NCI-H2227 (cell line): ENCODE measurements at regions not wholly inside any gene's neighbourhood (a gene's known extent, or its start where the extent isn't known, plus 50 kb on each side); places are given as distances from the start of the nearest gene placed in this dataset.
A peak's percentile ranks its signal among the peaks of the same experiment; 100 is the strongest.

ENCODE experiments used
- DNase-seq: peaks from one replicate; lab custom pipeline; 2025; ENCODE audit not compliant: unreplicated experiment; lab: John Stamatoyannopoulos, UW

GRCh38 chr1:208628022-208628914, 384.1 kb upstream of the PLXNA2 start:
- DNase-seq = no peak

DNA sequence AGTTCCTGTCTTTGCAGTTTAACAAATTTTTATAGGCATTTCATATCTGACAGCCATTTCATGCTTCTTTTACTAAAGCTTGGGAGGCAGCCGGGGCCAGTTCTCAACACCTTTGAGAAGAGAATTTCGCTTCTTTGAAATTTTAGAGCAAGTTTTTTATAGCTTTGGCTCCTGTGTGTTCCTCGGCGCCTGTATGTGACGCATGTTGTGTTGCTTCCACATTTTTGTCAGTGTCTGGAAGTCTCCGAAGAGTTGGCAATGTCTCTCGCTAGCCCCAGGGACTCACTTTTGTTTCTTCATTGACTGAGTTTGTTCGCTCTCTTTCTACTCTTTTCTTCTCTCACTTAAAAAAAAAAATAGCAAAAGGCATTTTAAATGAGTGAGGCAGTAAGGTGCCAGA, 386.9 kb upstream of the PLXNA2 start:
- no peak for DNase-seq

GRCh38 chr1:208631506-208631905, 387.3 kb upstream of the PLXNA2 start:
- DNase-seq = no peak

GRCh38 chr1:208634346-208635140, 390.4 kb upstream of the PLXNA2 start:
- DNase-seq = no peak

- no peak for DNase-seq
Observed at GRCh38 chr1:208637181-208637580, 393.0 kb upstream of the PLXNA2 start.

- DNase-seq = no peak
Observed at GRCh38 chr1:208639382-208639781, 395.2 kb upstream of the PLXNA2 start.

DNA sequence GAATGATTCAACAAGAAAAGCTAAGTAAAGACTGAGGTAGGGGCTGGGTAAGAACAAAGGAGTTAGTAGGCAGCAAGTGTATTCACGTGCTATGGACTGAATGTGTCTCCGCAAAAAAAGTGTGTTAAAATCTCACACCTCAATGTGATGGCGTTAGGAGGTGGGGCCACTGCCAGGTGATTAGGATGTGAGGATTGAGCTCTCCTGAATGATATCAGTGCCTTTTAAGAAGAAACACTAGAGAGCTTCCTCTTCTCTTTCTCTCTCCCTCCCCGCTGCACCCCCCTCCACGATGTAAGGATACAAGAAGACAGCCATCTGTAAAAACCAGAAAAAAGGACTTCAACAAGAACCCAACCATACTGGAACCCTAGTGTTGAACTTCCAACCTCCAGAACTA, 396.1 kb upstream of the PLXNA2 start:
- no peak for DNase-seq

DNA sequence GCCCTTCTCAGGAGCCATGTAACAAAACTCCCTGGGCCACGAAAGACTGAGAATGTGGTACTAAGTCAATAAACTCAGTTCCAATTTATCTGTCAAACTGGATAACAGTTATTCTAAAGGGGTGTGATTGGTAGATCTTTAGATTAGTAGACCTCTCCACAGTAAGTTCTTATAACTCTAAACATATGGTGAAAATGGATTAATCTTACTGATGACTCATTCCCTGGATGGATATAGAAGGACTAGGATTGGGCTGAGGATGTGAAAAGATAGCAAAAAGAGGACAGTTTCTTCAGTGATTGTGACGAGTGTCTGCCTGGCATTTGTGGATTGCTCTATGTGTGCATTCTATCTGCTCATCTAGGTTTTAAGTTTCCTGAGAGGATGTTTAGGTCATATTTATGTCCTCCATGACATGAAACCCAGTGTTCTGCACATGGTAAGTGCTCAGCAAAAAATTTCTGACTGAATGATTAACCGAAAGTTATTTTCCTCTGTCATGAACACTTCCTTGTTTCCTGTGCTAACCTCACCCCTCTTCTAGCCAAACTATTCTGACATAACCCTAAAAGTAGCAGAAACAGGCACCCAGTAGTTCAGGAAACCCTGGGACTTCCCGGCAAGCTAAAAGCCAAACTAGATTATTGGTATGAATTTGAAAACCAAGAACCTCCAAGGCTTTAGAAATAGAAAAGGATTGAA, 397.5 kb upstream of the PLXNA2 start:
- DNase-seq = no peak

DNA sequence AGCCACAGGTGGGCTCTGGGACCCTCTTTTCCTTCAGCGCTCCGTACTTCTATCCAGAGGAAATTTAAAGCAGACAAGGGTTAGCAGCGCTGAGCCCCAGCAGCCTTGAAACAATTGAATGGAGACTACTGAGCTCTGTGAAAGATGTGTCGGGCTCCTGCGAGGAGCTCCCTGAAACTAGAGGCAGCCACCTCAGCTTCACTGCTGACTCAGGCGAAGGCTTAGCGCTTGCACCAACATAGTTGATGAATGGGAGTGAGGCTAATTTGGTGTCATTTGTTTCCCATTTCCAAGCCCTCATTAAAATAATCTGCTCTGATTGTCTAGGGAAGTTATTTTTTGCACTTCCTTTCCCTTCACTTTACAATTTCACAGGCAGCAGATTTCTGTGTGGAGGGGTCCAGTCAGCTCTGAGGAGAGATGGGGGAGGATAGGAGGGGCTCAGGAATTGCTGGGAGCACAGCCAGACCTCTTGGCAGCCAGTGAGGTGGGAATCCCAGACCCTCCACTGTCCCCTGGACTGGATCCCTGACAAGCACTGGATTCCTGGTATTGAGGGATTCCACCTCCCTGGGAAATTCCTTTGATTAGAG, 398.9 kb upstream of the PLXNA2 start:
- no peak for DNase-seq

GRCh38 chr1:208644401-208645160, 400.4 kb upstream of the PLXNA2 start:
- DNase-seq = no peak

GRCh38 chr1:208646431-208646830, 402.2 kb upstream of the PLXNA2 start:
- no peak for DNase-seq

GRCh38 chr1:208648146-208648545, 404.0 kb upstream of the PLXNA2 start:
- DNase-seq = no peak

- DNase-seq = peak; percentile 83
Observed at GRCh38 chr1:208652296-208653160, 408.3 kb upstream of the PLXNA2 start.

GRCh38 chr1:208653426-208653825, 409.2 kb upstream of the PLXNA2 start:
- DNase-seq = no peak

GRCh38 chr1:208654241-208654640, 410.1 kb upstream of the PLXNA2 start:
- DNase-seq = peak; percentile 33

GRCh38 chr1:208665936-208666335, 421.8 kb upstream of the PLXNA2 start:
- no peak for DNase-seq

DNA sequence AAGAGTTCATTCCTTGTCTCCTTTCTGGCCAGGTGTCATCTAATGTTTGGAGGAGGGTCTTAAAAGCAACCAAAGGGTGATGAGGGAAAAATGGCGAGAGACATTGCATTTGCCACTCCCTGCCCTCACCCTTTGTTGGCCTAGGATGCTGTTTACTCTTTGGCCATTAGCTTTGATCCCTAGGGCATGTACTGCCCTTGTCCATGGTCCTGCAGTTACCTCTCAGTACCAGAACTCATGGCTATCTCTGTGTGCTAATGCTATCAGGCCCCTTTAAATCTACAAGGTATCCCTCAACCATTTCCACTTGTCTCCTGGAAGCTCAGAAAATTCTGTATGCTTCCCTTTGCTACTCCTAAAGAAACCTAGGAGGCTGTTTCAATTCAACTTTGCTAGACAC, 424.8 kb upstream of the PLXNA2 start:
- no peak for DNase-seq

DNA sequence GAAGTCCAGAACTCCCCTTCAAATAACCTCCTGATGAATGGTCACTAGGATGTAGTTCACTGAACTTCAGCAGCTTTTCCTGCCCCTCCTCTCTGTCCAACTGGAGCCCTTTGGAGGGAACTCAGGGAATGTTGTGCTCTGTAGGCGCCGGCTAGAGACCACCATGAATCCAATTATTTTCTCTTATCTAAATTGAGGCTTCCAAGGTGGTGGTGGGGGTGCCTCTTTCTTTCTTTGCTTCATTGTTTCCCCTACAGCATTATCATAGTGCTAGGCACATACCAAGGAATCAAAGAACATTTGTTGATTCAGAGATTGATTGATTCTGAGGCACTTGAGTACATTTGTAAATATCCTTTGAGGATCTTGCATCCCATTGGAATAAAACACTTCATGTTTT, 426.6 kb upstream of the PLXNA2 start:
- DNase-seq = no peak

DNA sequence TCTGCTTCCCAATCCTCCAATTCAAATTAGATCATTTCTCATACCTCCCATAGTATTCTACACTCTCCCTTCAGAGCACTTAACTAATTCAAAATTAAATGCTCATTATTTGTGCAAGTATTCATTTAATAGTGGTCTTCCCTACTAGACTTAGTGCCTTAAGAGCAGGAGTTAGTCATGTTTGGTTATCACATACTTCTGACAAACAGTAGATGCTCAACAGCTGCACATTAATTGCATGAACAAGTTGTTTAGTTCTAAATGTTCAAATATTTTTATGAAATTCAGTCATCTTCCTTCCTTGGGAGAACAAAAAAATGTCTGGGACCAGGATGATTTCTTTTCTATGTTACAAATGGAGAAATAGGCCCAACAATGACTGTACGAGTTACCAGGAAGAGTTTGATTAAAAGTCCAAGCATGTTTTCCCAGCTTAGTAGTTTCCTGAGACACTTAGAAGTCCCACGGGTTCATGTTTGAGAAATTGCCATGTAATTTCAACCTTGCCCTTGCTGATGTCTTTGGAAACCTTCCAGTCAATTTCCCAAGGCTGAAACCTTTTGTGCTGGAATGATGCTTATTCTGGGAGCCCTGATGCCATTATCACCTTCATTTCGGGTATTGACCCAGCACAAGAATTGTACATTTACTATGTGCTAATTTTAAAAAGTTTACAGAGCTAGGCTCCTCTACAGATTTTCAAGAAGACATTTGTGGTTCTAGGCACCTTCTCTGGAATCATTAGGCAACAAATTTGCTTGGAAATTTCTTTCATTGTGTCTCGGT, 437.9 kb upstream of the PLXNA2 start:
- no peak for DNase-seq
